HG03025 (cell line): ENCODE measurements at regions not wholly inside any gene's neighbourhood (a gene's known extent, or its start where the extent isn't known, plus 50 kb on each side); places are given as distances from the start of the nearest gene placed in this dataset.

Source experiments
- ATAC-seq: cut with Tn5 transposase; IDR thresholded peaks from one replicate; pipeline ENCODE4 v1.9.1; 2021; ENCODE audit warnings: mild to moderate bottlenecking, moderate library complexity; ENCODE audit not compliant: unreplicated experiment, low FRiP score

DNA sequence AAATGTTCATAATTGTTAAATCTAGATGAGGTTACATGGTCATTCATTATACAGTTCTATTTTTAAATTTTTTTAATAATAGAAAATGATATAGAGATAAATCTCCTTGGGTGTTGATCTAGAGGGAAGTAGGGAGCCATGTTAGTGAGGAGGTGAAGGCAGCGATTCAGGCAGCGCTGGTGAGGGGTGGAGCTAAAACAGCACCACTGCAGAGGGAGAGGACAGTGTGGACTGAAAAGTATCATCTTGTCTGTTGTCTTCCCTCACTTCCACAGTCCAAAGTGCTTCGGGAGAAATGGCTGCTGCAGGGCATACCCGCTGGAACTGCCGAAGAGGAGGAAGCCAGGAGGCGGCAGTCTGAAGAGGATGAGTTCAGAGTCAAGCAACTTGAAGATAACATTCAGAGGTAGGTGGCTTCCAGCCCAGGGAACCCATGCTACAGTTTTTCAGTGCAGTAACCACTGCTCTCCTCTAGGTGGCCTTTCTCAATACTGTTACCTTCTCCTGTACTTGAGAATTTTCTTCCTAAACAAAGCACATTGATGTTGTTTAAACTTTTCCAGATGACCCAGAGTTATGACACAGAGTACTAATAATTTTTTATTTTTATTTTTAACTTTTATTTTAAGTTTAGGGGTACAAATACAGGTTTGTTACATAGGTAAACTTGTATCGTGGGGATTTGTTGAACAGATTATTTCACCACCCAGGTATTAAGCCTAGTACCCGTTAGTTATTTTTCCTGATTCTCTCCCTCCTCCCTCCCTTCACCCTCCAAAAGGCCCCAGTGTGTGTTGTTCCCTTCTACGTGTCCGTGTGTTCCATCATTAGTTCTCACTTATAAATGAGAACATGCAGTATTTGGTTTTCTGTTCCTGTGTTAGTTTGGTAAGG, 100.5 kb downstream of the PALM2AKAP2 start:
- ATAC-seq: no peak

DNA sequence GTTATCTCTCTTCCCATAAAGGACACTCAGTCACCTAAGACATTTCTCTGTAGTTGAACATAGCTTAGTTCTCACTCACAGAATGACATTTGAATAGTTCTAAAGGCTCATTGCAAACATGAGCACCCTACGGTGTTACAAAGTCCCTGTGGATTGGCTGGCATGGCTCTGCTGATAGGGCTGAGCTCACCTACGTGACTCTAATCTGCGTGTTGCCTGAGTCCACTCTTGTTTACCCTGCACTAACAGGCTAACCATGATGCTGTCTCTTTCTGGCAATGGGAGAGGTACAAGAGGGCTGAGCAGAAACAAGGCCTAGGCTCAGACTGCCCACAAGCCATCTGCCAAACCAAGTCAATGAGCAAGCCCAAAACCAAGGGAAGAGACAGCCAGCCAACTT, 103.6 kb downstream of the PALM2AKAP2 start:
- ATAC-seq: no peak

DNA sequence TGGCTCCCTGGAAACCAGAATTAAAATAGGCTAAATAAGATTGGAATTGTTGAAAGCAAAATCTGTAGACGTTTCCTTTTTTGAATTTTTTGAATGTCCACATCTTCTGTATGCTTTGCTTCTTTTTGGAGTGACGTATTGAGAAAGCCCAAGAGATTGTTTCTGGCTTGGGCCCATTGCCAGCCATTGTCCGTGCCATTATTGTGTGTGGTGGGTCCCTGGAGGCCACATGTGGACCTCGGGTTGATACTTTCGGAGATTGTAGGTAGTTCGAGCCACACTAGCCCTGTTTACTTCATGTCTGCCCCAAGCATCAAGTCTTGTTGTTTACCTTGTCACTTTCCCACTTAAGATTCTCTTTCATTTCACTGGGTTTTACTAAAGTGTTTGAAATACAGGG, 106.0 kb downstream of the PALM2AKAP2 start:
- no peak for ATAC-seq

DNA sequence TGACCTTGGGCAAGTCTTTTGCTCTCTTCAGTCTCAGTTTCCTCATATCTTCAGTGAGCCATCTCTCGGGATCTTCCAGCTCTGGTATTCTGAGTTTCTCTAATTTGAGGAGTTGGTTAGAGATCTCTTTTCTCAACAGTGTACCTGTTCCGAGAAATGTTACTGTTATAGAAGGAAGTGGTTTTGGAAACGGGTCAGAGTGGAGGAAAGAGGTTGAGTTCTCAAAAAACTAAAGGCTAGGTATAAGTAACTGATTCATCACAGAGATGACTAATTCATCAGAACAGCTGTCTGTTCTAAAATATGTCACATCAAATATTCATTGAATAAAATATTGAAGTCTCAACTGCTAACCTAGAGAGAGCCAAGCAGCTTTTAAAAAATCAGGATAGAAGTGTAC, 106.6 kb downstream of the PALM2AKAP2 start:
- no peak for ATAC-seq

DNA sequence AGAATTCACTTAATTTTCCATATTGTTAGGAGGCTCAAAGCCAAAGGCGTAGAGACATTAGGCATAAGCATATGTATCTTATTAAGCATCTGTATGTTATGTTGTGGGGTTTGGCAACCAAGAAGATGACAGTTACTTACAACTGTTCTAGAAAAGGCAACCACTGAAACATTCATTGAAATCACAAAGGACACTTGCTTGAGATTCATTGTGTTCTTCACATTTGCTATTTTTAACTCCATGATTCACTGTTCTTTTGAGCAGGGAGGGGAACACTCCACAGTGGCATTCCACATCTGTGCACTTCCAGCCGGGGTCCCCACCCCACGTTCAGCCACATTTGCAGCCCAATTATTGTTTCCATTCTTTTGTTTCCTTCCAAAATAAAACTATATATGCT, 107.1 kb downstream of the PALM2AKAP2 start:
- no peak for ATAC-seq

DNA sequence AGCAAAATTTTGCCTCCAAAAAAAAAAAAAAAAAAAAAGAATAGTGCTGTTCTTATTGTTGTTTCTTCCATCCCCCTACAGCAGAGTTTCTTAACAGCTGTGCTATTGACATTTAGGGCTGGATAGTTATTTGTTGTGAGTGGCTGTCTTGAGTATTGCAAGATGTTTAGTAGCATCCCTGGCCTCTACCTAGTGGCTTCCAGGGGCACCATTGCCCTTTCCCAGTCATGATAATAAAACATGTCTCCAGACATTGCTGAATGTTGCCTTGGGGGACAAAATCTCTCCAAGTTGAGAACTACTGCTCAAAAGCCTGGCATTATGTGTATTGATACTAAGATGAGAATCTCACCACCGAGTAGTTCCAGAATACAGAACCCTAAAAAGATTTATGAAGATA, 108.7 kb downstream of the PALM2AKAP2 start:
- no peak for ATAC-seq

DNA sequence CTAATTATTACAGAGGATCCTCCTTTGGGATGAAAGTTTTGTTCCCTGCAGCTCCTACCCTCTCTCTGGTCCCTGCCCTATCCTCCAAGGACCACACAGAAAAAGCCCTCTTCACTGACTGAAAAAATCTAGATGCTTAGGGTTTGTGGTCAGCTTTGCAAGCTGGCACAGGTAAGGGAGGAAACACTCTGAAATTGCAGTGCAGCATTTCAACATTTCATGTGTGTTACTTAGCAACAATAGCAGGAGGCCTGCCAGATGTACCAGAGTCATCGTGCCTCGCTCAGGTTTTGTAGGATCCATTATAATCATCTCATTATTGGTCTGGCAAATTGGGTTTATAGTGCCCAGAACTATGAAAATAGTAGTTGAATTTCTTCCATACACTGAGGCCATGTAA, 109.5 kb downstream of the PALM2AKAP2 start:
- ATAC-seq: no peak

DNA sequence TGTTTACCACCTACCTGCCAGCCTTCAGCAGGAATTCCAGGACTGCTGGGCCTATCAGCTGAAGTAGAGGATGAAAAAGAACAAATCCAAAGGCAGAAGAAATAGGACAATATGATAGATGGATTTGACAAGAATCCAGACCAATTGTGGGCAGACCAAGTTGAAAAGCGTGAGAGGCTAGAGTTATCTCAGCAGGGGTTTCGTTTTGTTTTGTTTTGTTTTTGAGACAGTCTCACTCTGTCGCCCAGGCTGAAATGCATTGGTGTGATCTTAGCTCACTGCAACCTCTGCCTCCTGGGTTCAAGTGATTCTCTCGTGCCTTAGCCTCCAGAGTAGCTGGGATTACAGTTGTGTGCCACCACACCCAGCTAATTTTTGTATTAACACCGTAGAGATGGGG, 113.2 kb downstream of the PALM2AKAP2 start:
- peak; percentile 49 for ATAC-seq

DNA sequence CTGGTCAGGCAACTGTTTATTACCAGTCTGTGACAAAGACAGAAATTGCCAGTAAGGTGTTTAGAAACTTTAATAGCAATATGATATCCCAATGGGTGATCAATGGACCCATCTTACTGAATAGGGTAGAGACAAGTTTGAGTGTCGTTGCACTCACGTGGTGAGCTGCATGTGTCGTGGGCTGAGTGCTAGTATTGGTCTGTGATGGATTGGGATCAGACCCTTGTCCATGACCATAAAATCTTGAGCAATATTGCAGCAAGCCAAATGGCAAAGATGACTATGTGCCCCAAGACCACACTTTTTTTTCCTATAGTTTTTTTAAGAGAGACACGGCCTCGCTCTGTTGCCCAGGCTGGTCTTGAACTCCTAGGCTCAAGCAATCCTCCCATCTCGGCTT, 114.5 kb downstream of the PALM2AKAP2 start:
- ATAC-seq: no peak

DNA sequence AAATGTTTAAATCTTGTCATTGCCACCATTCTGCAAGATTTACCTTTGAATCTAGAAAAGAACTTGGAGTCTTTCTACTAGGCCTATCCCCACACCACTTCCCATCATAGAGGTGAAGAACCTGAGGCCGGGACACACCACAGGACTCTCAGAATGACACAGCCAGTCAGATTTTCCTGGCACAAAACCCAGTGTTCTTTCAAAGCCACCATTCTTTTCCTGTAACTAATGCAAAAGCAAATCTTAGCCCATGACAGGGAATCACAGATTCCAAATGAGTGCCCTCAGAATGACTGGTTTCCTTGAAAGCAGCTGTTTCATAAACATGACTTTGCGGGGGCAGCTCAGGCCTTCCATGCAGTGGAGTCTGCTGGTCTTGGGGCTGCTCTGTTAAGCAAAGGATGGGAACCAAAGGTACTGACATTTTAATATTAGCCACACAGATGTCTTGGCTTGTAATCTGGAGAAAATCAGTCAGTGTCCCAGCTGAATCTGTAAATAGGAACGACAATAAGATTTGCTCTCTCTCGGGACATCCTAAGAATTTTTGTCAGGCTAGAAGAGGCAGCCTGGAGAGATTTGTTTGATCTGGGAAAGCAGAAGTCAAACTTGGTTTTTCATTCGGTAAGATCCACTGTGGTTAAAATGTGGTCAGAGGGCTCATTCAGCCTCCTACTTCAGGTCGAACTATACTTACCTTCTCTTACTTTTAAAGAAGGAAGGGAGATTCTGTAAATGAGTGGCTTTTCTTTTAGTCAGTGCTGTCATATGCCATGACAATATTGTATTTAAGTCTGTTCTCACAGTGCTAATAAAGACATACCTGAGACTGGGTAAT, 115.1 kb downstream of the PALM2AKAP2 start:
- ATAC-seq: peak; percentile 51

DNA sequence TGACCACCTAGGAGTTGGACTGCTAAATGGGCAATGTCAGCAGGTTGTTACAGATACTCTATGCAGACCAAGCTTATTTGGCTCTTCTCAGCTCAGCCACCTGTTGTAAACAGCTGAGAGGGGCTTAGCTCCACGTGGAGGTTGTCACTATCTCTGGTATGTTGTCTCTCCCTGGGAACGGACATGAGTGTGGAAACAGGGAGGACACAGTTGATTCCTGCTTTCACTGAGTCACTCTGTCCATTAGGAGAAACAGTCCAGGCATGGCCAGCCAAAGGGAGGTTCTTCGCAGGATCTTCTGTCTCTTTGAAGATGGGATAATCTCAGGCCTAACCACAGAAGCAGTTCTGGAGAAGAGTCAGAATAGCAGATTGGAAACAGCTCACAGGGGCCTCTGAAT, 121.2 kb downstream of the PALM2AKAP2 start:
- ATAC-seq: no peak

DNA sequence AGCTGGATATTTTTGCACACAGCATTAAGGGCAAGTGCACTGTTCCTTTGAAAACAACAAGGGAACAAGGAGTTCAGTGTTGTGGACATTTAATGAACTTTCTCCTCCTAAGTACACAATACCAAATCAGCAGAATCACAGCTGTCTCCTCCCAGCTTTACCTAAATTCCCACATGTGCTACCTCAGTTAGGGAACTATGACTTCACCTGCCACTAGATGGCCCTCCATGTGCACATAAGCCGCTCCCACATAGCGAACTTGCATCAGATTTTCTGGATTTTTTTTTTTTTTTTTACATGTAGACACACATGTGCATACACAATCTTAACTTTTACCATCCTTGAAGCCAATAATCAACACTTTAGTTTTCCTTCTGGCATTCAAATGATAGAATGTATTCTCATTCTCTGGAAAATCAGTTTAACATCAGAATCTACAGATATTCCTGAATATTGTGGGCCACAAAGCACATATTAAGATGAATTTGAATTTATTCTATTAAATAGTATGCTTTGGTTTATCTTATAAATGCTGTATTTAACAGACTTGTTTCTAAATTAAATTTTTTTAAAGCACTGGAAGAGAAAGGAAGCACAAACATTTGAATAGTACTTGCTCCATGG, 123.6 kb downstream of the PALM2AKAP2 start:
- no peak for ATAC-seq

DNA sequence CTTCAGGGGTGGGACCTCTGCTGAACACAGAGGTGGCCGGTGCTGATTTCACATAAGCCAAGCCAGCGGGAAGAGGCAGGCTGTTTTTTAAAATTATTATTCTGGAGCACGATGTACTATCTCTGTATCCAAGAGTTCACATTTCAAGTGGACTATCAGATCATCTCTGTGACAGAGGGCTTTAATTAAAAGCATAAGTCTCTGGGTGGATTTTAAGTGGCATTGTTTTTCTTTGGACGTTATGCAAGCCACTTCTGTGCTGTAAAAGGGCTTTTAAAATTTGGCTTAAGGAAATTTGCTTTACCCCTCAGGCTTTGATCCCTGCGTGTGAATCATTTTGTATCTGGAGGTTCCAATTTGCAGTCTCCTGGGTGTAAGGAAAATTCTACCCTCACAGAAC, 124.7 kb downstream of the PALM2AKAP2 start:
- no peak for ATAC-seq

DNA sequence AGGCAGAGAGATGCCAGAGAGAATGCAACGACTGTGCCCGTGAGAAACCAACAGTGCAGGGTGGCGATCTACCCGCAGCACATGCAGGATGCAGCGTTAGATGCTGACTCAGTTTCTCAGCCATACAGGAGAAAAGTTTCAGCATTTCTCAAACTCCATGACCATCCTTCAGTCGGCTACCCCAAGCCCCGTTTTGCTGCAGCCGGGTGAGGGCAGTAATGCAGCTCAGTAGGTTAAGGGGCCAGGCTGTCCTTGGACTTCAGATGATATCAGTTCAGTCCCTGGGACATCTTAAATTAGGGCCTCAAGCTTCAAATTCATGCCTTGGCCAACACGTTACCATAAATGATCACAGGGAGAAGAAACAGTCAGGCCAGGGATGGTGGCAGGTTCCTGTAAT, 125.5 kb downstream of the PALM2AKAP2 start:
- no peak for ATAC-seq

DNA sequence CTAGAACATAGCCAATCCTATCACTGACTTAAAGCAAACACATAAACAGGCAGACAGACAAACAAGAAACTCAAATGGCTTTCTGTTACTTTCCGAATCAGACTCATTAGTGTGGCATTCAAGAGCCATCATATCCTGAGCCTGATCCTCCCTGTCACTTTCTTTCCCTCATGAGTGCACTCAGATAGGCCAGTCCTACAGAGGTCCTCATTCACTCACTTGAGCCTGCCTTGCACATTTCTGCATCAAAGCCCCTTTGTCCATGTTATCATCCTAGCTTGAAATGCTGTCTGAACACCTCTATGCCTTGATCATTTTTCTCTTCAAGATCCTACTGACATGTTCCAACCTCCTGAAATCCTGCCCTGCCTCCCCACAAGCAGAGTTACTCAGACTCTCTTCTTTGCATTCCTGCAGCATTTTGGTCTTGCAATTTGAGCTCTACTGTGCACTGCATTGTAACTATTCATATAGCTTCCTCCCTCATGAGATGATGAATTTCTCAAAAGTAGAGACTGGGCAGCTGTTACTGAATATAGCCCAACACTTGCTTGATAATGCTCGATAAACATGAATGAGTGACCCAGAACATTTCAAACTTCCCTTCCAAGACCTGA, 126.9 kb downstream of the PALM2AKAP2 start:
- ATAC-seq: no peak

DNA sequence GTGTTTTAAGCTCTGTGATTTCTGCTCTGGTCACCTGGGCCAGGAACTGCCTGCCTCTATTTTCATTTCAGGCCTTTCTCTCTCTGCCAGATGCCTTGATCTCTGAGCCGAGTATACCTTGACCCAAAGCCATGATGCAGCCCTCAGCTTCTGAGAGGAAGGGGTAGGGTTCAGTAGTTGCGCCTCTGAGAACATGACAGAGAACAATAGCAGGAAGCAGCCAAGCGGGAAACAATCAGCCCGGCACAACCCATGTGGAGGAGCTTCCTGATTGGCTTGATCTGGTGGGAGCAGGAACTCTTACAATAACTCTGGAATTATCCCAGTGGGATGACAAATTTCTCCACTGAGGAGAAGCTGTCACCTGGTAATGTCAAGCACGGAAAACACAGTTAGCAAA, 127.4 kb downstream of the PALM2AKAP2 start:
- peak; percentile 78 for ATAC-seq

DNA sequence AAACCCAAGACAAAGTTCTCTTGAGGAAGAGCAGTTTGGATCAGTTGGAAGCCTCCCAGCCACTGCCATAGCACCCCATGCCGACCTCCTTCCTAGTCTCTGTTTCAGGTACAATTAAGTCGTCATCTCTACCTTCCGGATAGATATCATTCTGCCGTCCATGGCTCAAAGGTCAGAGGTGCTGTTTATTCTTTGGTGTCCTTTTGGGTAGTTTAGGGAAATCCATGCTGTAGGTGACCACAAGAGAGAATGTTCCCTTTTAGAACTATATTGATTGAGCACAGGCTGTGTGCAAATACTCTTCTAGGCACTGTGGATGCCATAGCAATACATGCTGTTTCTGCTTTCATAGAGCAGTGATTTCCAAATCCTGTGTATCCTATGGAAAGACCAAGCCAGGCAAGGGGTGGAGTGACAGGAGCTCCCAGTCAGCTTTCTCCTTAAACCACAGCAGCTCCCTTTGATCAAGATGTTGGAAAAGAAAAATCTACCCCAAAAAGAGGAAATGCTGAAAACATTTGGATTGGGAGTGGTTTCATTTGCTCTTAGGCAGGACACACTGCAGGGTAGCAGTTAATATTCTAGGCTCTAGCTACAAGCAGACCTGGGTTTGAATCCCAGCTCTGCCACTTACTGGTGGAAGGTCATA, 127.9 kb downstream of the PALM2AKAP2 start:
- ATAC-seq: peak; percentile 23

DNA sequence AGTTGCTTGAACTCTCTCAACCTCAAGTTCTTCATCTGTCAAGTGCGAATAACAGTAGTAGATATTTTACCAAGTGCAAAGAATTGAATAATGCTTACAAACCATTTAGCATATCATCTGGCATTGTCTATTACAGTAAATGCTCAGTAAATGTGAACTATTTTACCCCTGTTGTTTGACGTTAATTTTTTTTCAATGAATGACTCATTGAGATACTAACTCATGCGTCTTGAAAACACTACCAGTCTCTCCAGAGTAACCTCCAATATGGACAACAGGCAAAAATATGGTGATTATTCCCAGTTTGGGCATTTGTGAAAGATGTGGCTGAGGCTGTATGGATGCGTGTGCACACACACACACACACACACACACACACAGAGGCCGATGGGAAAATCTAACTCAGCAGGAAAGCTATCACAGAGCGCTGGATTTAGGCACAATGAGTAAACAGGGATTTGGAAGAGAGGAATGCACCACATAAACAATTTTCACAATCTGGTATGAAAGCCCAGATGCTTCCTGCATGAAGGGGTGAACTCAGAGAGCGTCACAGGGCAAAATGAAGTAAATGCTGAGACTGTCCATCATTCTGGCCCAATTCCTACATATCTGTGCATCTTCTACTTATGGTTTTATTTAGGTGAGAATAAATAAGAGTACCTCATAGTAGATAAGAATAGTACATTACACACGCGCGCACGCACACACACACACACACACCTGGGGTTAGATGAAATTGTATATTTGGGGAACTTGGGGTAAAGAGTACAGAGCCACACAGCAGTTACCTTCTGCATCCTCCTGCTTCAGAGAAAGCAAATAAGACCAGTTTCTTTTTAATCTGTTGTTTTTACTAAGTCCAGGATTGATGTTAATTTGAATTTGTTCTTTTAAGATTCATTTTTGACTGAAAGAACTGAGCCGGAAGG, 128.7 kb downstream of the PALM2AKAP2 start:
- no peak for ATAC-seq
